ENCODE measurements at regions not wholly inside any gene's neighbourhood (a gene's known extent, or its start where the extent isn't known, plus 50 kb on each side); places are given as distances from the start of the nearest gene placed in this dataset.

DNA sequence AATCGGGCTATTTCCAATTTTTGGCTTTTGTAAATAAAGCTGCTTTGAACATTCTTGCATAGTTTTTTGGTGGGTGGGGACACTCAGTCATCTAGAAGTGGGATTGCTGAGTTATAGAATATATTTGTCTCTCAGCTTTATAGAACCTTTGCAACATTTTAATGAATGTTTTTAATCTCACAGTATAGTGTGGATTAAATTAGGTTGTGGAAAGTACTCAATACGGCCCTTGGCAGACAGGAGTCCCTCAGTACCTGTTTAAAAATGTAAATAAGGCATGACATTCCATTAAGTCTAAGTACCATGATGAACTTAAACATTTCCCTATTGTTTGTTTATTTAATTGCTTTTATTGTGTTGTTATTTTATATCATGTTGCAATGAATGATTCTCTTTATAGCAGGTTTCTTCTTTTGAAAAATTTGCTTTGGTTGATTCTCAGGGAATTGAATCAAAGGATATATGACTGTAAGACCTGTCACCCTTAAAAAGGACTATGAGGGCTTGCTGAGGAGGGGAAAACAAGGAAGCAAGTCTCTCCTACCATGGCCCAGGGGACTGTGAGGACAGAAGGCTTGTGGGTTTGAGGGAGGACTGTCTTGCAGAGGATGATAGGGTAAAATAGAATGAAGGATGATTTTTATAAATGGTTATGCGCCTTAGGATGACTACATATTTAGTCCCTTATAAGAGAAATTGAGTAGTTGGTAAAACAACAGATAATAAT is 165.1 kb downstream of the RPIA start:
- Histone ChIP-seq H3K4me3 (ENCODE audit: low read length) (peak overlapping the region; percentile 88), H3K4me2 (ENCODE audit: low read depth, low read length, poor library complexity, severe bottlenecking) (peak overlapping the region; percentile 89), H3K9me2 (replicated peaks; ENCODE audit: insufficient read depth, low read length) (no peaks in the 10 kb centered on the region), H4K20me1 (ENCODE audit: insufficient read depth, low read depth, low read length) (peaks cover 10% of the 10 kb centered on the region), H2AFZ (ENCODE audit: low read length) (no peak overlapping the region), H3K4me1 (ENCODE audit: low read length) (peaks cover 66% of the 10 kb centered on the region), H3K27me3 (ENCODE audit: low read length) (no peaks in the 10 kb centered on the region), H3K9ac (ENCODE audit: low read length) (peak overlapping the region; percentile 90), H3K9me3 (ENCODE audit: low read length) (no peaks in the 10 kb centered on the region), H3K27ac (ENCODE audit: low read length) (peak overlapping the region; percentile 100), H3K36me3 (ENCODE audit: insufficient read depth, low read length) (peaks cover 37% of the 10 kb centered on the region), H3K79me2 (ENCODE audit: low read length) (peaks cover 34% of the 10 kb centered on the region)
- DNase-seq = peak; percentile 89

DNA sequence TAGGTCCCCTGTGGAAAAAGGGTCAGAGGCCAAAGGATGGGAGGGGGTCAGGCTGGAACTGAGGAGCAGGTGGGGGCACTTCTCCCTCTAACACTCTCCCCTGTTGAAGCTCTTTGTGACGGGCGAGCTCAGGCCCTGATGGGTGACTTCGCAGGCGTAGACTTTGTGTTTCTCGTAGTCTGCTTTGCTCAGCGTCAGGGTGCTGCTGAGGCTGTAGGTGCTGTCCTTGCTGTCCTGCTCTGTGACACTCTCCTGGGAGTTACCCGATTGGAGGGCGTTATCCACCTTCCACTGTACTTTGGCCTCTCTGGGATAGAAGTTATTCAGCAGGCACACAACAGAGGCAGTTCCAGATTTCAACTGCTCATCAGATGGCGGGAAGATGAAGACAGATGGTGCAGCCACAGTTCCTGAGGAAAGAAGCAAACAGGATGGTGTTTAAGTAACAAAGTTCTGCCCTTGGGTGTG is 165.8 kb downstream of the RPIA start:
- Histone ChIP-seq H3K79me2 (ENCODE audit: low read length) (peaks cover 34% of the 10 kb centered on the region), H3K9me2 (replicated peaks; ENCODE audit: insufficient read depth, low read length) (no peaks in the 10 kb centered on the region), H3K27me3 (ENCODE audit: low read length) (no peaks in the 10 kb centered on the region), H3K9me3 (ENCODE audit: low read length) (no peaks in the 10 kb centered on the region), H3K4me2 (ENCODE audit: low read depth, low read length, poor library complexity, severe bottlenecking) (peak overlapping the region; percentile 89), H4K20me1 (ENCODE audit: insufficient read depth, low read depth, low read length) (peaks cover 10% of the 10 kb centered on the region), H2AFZ (ENCODE audit: low read length) (no peak overlapping the region), H3K27ac (ENCODE audit: low read length) (peak overlapping the region; percentile 100), H3K4me1 (ENCODE audit: low read length) (peaks cover 59% of the 10 kb centered on the region), H3K4me3 (ENCODE audit: low read length) (peak overlapping the region; percentile 88), H3K36me3 (ENCODE audit: insufficient read depth, low read length) (peaks cover 37% of the 10 kb centered on the region), H3K9ac (ENCODE audit: low read length) (peak overlapping the region; percentile 90)
- DNase-seq = peak; percentile 87

DNA sequence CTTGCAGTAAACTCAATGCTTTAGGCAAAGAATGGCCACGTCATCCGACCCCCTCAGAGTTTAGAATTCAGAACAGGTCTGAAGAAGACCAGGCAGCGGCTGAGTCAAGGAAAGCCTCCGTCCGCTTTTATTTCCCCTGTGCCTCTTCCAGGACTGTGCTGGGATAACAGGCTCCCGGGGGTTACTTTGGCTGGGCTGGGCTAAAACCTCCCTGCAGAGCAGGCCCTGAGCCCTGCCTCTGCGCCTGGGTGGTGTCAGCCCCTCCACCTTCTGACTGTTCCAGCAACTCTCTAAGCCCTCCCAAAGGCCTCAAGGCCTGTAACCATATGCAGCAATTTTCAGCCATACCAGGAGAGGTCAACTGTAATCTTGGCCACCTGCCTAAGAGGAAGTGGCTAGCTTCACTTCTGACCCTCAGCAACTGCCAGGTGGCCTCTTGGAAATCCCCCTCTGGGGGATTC is 166.5 kb downstream of the RPIA start:
- H3K9me3 ChIP-seq (ENCODE audit: low read length) = no peaks in the 10 kb centered on the region
- peaks cover 10% of the 10 kb centered on the region for H4K20me1 ChIP-seq (ENCODE audit: insufficient read depth, low read depth, low read length)
- H3K9ac ChIP-seq (ENCODE audit: low read length) = peak overlapping the region; percentile 90
- H3K4me3 ChIP-seq (ENCODE audit: low read length) = peak overlapping the region; percentile 88
- H3K9me2 ChIP-seq (replicated peaks; ENCODE audit: insufficient read depth, low read length) = no peaks in the 10 kb centered on the region
- peak overlapping the region; percentile 100 for H3K27ac ChIP-seq (ENCODE audit: low read length)
- H3K79me2 ChIP-seq (ENCODE audit: low read length) = peaks cover 34% of the 10 kb centered on the region
- DNase-seq = peak; percentile 87
- H2AFZ ChIP-seq (ENCODE audit: low read length) = no peak overlapping the region
- H3K4me1 ChIP-seq (ENCODE audit: low read length) = peaks cover 52% of the 10 kb centered on the region
- H3K36me3 ChIP-seq (ENCODE audit: insufficient read depth, low read length) = peaks cover 37% of the 10 kb centered on the region
- no peaks in the 10 kb centered on the region for H3K27me3 ChIP-seq (ENCODE audit: low read length)
- H3K4me2 ChIP-seq (ENCODE audit: low read depth, low read length, poor library complexity, severe bottlenecking) = peak overlapping the region; percentile 89

DNA sequence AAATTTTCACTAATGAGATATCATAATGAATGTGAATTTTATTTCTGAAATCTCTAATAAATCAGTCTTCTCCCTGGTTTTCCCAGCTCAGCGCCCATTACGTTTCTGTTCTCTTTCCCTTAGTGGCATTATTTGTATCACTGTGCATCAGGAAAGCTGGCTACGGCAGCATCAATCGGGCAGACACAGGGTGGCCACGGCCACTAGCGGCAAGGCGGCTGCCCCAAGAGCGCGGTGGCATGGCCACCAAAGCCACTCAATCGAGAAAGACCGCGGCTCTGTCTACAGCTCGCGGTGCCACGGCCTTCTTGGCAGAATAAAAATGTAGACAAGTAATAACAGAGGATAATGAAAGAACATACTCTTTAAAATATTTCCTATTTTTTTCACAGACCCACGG is 168.0 kb downstream of the RPIA start:
- peak overlapping the region; percentile 88 for H3K4me3 ChIP-seq (ENCODE audit: low read length)
- H3K36me3 ChIP-seq (ENCODE audit: insufficient read depth, low read length) = peaks cover 37% of the 10 kb centered on the region
- H3K9me3 ChIP-seq (ENCODE audit: low read length) = no peaks in the 10 kb centered on the region
- H3K4me1 ChIP-seq (ENCODE audit: low read length) = peaks cover 37% of the 10 kb centered on the region
- no peaks in the 10 kb centered on the region for H3K27me3 ChIP-seq (ENCODE audit: low read length)
- H4K20me1 ChIP-seq (ENCODE audit: insufficient read depth, low read depth, low read length) = peaks cover 10% of the 10 kb centered on the region
- peak overlapping the region; percentile 89 for H3K4me2 ChIP-seq (ENCODE audit: low read depth, low read length, poor library complexity, severe bottlenecking)
- H3K79me2 ChIP-seq (ENCODE audit: low read length) = peaks cover 34% of the 10 kb centered on the region
- peak overlapping the region; percentile 90 for H3K9ac ChIP-seq (ENCODE audit: low read length)
- DNase-seq = peak; percentile 85
- H2AFZ ChIP-seq (ENCODE audit: low read length) = no peak overlapping the region
- H3K9me2 ChIP-seq (replicated peaks; ENCODE audit: insufficient read depth, low read length) = no peaks in the 10 kb centered on the region
- peak overlapping the region; percentile 100 for H3K27ac ChIP-seq (ENCODE audit: low read length)

DNA sequence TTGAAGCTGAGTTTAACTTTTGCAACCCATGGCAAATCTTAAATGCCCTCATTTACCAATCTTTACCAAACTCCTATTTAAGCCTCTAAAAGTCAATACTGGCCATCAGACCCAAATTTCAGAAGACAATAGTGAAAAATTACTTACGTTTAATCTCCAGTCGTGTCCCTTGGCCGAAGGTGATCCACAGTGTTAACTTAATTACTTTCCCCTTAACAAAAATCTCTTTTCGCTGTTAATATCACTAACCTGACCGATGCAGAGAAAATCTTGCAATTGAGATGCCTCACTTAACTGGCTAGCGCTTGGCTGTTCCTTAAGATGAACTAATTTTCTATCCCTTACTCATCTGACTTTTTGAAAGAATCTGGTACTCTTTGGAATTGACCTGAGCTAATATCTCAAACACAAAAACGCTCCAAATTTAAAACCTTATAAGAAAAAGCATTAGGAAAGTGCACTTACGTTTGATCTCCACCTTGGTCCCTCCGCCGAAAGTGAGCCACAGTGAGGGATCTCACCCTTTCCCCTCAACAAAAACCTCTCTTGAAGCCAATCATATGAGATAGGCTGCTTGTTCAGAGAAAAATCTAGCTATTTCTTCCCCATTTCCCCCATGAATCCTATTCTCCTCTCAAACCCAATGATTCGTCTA is 169.1 kb downstream of the RPIA start:
- peak overlapping the region; percentile 89 for H3K4me2 ChIP-seq (ENCODE audit: low read depth, low read length, poor library complexity, severe bottlenecking)
- H3K27ac ChIP-seq (ENCODE audit: low read length) = peak overlapping the region; percentile 100

DNA sequence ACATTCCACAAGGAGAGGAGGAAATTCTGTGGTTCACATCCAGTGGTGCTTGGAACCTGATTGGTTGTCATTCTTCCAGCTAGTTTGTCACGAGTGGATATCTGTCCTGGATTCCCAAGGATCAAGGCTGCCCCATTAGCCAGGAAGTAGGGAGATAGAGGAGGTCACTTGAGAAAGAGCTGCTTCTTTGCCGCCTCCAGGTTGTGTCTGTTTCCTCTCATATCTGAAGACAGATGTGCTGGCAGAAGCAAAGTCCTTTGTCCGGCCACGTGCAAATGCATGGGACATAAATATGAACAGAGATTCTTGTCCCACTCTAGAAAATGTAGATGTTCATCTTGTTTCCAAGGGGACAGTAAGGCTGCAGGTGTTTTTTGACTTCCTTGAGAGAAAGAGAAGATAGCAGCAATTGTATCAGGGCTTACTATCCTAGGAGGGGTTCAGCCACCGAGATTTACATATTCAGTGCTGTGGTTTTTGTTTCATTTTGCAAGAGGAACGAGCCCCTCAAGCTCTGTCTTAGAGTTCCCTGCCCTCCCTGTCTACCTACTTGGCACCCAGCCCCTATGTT is 174.4 kb downstream of the RPIA start:
- H3K79me2 ChIP-seq (ENCODE audit: low read length) = no peaks in the 10 kb centered on the region
- H3K9me2 ChIP-seq (replicated peaks; ENCODE audit: insufficient read depth, low read length) = no peaks in the 10 kb centered on the region
- DNase-seq = no peak
- H3K4me3 ChIP-seq (ENCODE audit: low read length) = no peak overlapping the region
- H3K9ac ChIP-seq (ENCODE audit: low read length) = no peak overlapping the region
- no peaks in the 10 kb centered on the region for H3K27me3 ChIP-seq (ENCODE audit: low read length)
- H3K27ac ChIP-seq (ENCODE audit: low read length) = no peak overlapping the region
- H2AFZ ChIP-seq (ENCODE audit: low read length) = no peak overlapping the region
- H3K9me3 ChIP-seq (ENCODE audit: low read length) = no peaks in the 10 kb centered on the region
- no peaks in the 10 kb centered on the region for H3K36me3 ChIP-seq (ENCODE audit: insufficient read depth, low read length)
- no peaks in the 10 kb centered on the region for H4K20me1 ChIP-seq (ENCODE audit: insufficient read depth, low read depth, low read length)
- no peak overlapping the region for H3K4me2 ChIP-seq (ENCODE audit: low read depth, low read length, poor library complexity, severe bottlenecking)
- no peaks in the 10 kb centered on the region for H3K4me1 ChIP-seq (ENCODE audit: low read length)

More for the DNA sequence above, 169.1 kb downstream of the RPIA start:
- no peaks in the 10 kb centered on the region for H3K27me3 ChIP-seq (ENCODE audit: low read length)
- H3K9me2 ChIP-seq (replicated peaks; ENCODE audit: insufficient read depth, low read length) = no peaks in the 10 kb centered on the region
- peak overlapping the region; percentile 88 for H3K4me3 ChIP-seq (ENCODE audit: low read length)
- peaks cover 37% of the 10 kb centered on the region for H3K36me3 ChIP-seq (ENCODE audit: insufficient read depth, low read length)
- H2AFZ ChIP-seq (ENCODE audit: low read length) = no peak overlapping the region
- peaks cover 10% of the 10 kb centered on the region for H4K20me1 ChIP-seq (ENCODE audit: insufficient read depth, low read depth, low read length)
- H3K9ac ChIP-seq (ENCODE audit: low read length) = peak overlapping the region; percentile 90
- no peaks in the 10 kb centered on the region for H3K9me3 ChIP-seq (ENCODE audit: low read length)
- DNase-seq = peak; percentile 62
- peaks cover 34% of the 10 kb centered on the region for H3K79me2 ChIP-seq (ENCODE audit: low read length)
- peaks cover 26% of the 10 kb centered on the region for H3K4me1 ChIP-seq (ENCODE audit: low read length)

DNA sequence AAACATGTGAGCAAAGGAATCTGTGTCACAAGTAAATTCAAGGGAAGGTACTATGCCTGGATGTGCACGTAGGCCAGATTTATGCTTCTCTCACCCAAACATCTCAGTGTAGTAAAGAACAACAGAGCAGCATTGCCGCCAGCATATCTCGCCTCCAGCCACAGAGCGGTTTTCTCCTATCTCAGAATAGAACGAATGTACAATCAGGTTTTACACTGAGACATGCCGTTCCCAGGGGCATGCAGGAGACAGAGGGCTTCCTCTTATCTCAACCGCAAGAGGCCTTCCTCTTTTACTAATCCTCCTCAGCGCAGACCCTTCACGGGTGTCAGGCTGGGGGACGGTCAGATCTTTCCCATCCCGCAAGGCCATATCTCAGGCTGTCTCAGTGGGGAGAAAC is 175.3 kb downstream of the RPIA start:
- Histone ChIP-seq H3K9me3 (ENCODE audit: low read length) (no peaks in the 10 kb centered on the region), H3K9me2 (replicated peaks; ENCODE audit: insufficient read depth, low read length) (no peaks in the 10 kb centered on the region), H3K36me3 (ENCODE audit: insufficient read depth, low read length) (no peaks in the 10 kb centered on the region), H3K4me3 (ENCODE audit: low read length) (no peak overlapping the region), H3K4me1 (ENCODE audit: low read length) (no peaks in the 10 kb centered on the region), H3K4me2 (ENCODE audit: low read depth, low read length, poor library complexity, severe bottlenecking) (no peak overlapping the region), H3K9ac (ENCODE audit: low read length) (no peak overlapping the region), H2AFZ (ENCODE audit: low read length) (no peak overlapping the region), H3K27me3 (ENCODE audit: low read length) (no peaks in the 10 kb centered on the region), H4K20me1 (ENCODE audit: insufficient read depth, low read depth, low read length) (no peaks in the 10 kb centered on the region), H3K27ac (ENCODE audit: low read length) (no peak overlapping the region), H3K79me2 (ENCODE audit: low read length) (no peaks in the 10 kb centered on the region)
- DNase-seq = no peak

DNA sequence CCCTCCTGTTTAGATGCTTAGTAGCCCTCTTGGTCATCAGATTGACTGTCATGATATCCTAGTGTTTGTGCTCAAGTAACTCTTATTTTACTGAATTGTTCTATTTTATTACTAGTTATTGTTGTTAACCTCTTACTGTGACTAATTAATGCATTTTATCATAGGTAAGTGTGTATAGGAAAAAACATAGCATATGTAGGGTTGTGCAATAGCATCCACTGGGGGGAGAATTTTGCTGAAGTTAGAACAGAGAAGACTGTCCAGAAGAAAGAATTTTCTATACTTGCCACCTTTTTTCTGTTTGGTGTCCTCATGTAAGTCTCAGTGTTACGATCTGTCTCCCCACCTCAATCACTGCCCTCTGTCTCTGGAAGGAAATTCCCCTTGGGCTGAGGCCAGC is 177.4 kb downstream of the RPIA start:
- H3K4me3 ChIP-seq (ENCODE audit: low read length) = no peak overlapping the region
- no peaks in the 10 kb centered on the region for H3K27me3 ChIP-seq (ENCODE audit: low read length)
- H3K4me2 ChIP-seq (ENCODE audit: low read depth, low read length, poor library complexity, severe bottlenecking) = no peak overlapping the region

More for the DNA sequence above, 177.4 kb downstream of the RPIA start:
- no peak for DNase-seq
- no peaks in the 10 kb centered on the region for H3K9me2 ChIP-seq (replicated peaks; ENCODE audit: insufficient read depth, low read length)
- no peaks in the 10 kb centered on the region for H4K20me1 ChIP-seq (ENCODE audit: insufficient read depth, low read depth, low read length)
- no peaks in the 10 kb centered on the region for H3K9me3 ChIP-seq (ENCODE audit: low read length)
- no peak overlapping the region for H3K27ac ChIP-seq (ENCODE audit: low read length)
- no peak overlapping the region for H3K9ac ChIP-seq (ENCODE audit: low read length)
- H3K36me3 ChIP-seq (ENCODE audit: insufficient read depth, low read length) = no peaks in the 10 kb centered on the region
- H3K79me2 ChIP-seq (ENCODE audit: low read length) = no peaks in the 10 kb centered on the region
- H3K4me1 ChIP-seq (ENCODE audit: low read length) = no peaks in the 10 kb centered on the region
- H2AFZ ChIP-seq (ENCODE audit: low read length) = no peak overlapping the region
